ENCODE measurements at regions not wholly inside any gene's neighbourhood (a gene's known extent, or its start where the extent isn't known, plus 50 kb on each side); places are given as distances from the start of the nearest gene placed in this dataset.

- TF ChIP-seq RAD21 (CRISPR knock-in tag; conservative IDR thresholded peaks at IDR 0.05 in 1 of 2, IDR thresholded peaks at IDR 0.05 in 1 of 2): peak; percentile 49 to 56
- TF ChIP-seq, protein P1, sequence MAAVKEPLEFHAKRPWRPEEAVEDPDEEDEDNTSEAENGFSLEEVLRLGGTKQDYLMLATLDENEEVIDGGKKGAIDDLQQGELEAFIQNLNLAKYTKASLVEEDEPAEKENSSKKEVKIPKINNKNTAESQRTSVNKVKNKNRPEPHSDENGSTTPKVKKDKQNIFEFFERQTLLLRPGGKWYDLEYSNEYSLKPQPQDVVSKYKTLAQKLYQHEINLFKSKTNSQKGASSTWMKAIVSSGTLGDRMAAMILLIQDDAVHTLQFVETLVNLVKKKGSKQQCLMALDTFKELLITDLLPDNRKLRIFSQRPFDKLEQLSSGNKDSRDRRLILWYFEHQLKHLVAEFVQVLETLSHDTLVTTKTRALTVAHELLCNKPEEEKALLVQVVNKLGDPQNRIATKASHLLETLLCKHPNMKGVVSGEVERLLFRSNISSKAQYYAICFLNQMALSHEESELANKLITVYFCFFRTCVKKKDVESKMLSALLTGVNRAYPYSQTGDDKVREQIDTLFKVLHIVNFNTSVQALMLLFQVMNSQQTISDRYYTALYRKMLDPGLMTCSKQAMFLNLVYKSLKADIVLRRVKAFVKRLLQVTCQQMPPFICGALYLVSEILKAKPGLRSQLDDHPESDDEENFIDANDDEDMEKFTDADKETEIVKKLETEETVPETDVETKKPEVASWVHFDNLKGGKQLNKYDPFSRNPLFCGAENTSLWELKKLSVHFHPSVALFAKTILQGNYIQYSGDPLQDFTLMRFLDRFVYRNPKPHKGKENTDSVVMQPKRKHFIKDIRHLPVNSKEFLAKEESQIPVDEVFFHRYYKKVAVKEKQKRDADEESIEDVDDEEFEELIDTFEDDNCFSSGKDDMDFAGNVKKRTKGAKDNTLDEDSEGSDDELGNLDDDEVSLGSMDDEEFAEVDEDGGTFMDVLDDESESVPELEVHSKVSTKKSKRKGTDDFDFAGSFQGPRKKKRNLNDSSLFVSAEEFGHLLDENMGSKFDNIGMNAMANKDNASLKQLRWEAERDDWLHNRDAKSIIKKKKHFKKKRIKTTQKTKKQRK (IDR thresholded peaks at IDR 0.05; ENCODE audit: borderline replicate concordance, low read depth, low read length): no peak
- TF ChIP-seq SMC3 (conservative IDR thresholded peaks at IDR 0.05; ENCODE audit: insufficient read depth, low read depth, low read length): peak; percentile 43; the same call in 1 of the 2 replicates
Observed at GRCh38 chr1:50271968-50272578, 151.2 kb downstream of the DMRTA2 start (continued).

DNA sequence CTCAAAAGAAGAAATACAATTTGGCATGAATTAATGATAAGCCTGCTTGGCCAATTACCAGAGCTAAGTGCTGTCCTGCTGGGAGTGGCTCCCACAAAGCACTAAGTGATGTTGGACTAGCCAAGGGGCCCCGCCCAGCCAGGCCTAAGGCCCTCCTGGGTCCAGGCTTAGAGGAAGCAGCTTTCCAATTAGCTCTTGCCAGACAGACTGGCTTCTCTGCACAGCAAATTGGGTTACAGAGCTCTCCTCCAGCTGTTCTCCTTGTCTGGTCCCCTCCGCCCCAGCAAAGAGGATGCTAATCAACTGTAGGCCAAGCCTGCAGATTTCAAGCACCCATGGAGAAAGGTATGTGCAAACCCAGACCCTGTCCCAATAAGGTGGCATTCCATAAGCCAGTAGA, 151.9 kb downstream of the DMRTA2 start:
- Histone ChIP-seq H3K27me3 (ENCODE audit: control insufficient read depth in 2 of 2, insufficient read depth in 2 of 2, low read length in 2 of 2) (no peaks in the 10 kb centered on the region), H2AFZ (ENCODE audit: low read depth, low read length) (no peak overlapping the region), H3K9ac (ENCODE audit: insufficient read depth in 1 of 2, low read depth in 2 of 2, low read length in 2 of 2) (no peak overlapping the region), H3K79me2 (ENCODE audit: control insufficient read depth, insufficient read depth, low read length) (no peaks in the 10 kb centered on the region), H3K4me1 (replicated peaks in 1 of 2; ENCODE audit: control insufficient read depth in 2 of 2, insufficient read depth in 2 of 2, low read length in 2 of 2) (no peaks in the 10 kb centered on the region), H3K36me3 (ENCODE audit: control insufficient read depth, insufficient read depth, low read length) (no peaks in the 10 kb centered on the region), H3K4me3 (no peak overlapping the region), H3K9me1 (ENCODE audit: control insufficient read depth, insufficient read depth, low read length) (no peaks in the 10 kb centered on the region), H4K20me1 (replicated peaks; ENCODE audit: control insufficient read depth, insufficient read depth, low read length) (no peaks in the 10 kb centered on the region), H3K9me3 (replicated peaks; ENCODE audit: control insufficient read depth, insufficient read depth, low read depth, low read length) (no peaks in the 10 kb centered on the region), H3K27ac (ENCODE audit: extremely low read depth, low read depth, low read length) (no peak overlapping the region), H3K4me2 (ENCODE audit: insufficient read depth, low read length) (no peak overlapping the region)
- DNase-seq (ENCODE audit: extremely low read depth in 1 of 4, low spot score in 3 of 4): no peak
- ChIA-PET POLR2A (interaction anchor here (0.9 kb wide), 1 partner anchor 27 kb away, joined by 5 read pairs; no protein-coding TSS in a partner anchor), CTCF (ENCODE audit: low intra/inter-chr PET ratio) (no interaction called here)
- no peak for ATAC-seq
- 0% methylated on average over 2 of the region's 2 CpGs for WGBS (ENCODE audit: insufficient coverage, low coverage, missing lambda C conversion rate)
- FAIRE-seq: no peak
- in situ Hi-C loops (cut with MboI): no loop called here
- intact Hi-C loops (cut with micrococcal nuclease): no loop called here
- BruUV-seq (replicated peaks): no TSS peak
- TF ChIP-seq L3MBTL2 (IDR thresholded peaks at IDR 0.05) (no peak), MIER1 (IDR thresholded peaks at IDR 0.05; ENCODE audit: low read depth) (no peak), ZC3H4 (CRISPR knock-in tag; IDR thresholded peaks at IDR 0.05; ENCODE audit: borderline replicate concordance) (no peak), MEF2D (tag; conservative IDR thresholded peaks at IDR 0.05; ENCODE audit: low read depth) (no peak), ESRRB (CRISPR knock-in tag; IDR thresholded peaks at IDR 0.05; ENCODE audit: borderline replicate concordance) (no peak), USF2 (CRISPR knock-in tag; IDR thresholded peaks at IDR 0.05) (no peak), DACH1 (IDR thresholded peaks at IDR 0.05; ENCODE audit: partially characterized antibody) (no peak), SPI1 (IDR thresholded peaks at IDR 0.05; ENCODE audit: borderline replicate concordance, low read depth, low read length) (no peak), ZBTB9 (CRISPR knock-in tag; IDR thresholded peaks at IDR 0.05) (no peak)
- TF ChIP-seq, protein P2, sequence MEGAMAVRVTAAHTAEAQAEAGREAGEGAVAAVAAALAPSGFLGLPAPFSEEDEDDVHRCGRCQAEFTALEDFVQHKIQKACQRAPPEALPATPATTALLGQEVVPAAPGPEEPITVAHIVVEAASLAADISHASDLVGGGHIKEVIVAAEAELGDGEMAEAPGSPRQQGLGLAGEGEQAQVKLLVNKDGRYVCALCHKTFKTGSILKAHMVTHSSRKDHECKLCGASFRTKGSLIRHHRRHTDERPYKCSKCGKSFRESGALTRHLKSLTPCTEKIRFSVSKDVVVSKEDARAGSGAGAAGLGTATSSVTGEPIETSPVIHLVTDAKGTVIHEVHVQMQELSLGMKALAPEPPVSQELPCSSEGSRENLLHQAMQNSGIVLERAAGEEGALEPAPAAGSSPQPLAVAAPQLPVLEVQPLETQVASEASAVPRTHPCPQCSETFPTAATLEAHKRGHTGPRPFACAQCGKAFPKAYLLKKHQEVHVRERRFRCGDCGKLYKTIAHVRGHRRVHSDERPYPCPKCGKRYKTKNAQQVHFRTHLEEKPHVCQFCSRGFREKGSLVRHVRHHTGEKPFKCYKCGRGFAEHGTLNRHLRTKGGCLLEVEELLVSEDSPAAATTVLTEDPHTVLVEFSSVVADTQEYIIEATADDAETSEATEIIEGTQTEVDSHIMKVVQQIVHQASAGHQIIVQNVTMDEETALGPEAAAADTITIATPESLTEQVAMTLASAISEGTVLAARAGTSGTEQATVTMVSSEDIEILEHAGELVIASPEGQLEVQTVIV (CRISPR knock-in tag; IDR thresholded peaks at IDR 0.05; ENCODE audit: borderline replicate concordance): no peak
